ENCODE measurements at regions not wholly inside any gene's neighbourhood (a gene's known extent, or its start where the extent isn't known, plus 50 kb on each side); places are given as distances from the start of the nearest gene placed in this dataset.

- Histone ChIP-seq H3K4me3 (ENCODE audit: low read depth, low read length) (no peak overlapping the region), H3K36me3 (ENCODE audit: control insufficient read depth, insufficient read depth, low read length) (no peaks in the 10 kb centered on the region), H3K27me3 (ENCODE audit: control insufficient read depth, insufficient read depth, low read length) (no peaks in the 10 kb centered on the region)
- DNase-seq (ENCODE audit: low read depth) (no peak), FAIRE-seq (no peak)
- no peak for TF ChIP-seq CTCF (IDR thresholded peaks at IDR 0.05; ENCODE audit: insufficient read depth, low read length, severe bottlenecking)
Measured at GRCh38 chr1:37294096-37294495, 180.3 kb upstream of the ZC3H12A start.

- DNase-seq (ENCODE audit: low read depth), result no peak
- FAIRE-seq, result peak; percentile 93
- TF ChIP-seq CTCF (IDR thresholded peaks at IDR 0.05; ENCODE audit: insufficient read depth, low read length, severe bottlenecking), result no peak
- Histone ChIP-seq H3K36me3 (ENCODE audit: control insufficient read depth, insufficient read depth, low read length) (no peaks in the 10 kb centered on the region), H3K4me3 (ENCODE audit: low read depth, low read length) (no peak overlapping the region), H3K27me3 (ENCODE audit: control insufficient read depth, insufficient read depth, low read length) (no peaks in the 10 kb centered on the region)
Measured at GRCh38 chr1:37294529-37294928, 179.9 kb upstream of the ZC3H12A start.

GRCh38 chr1:37298769-37299168 is 175.6 kb upstream of the ZC3H12A start:
- H3K27me3 ChIP-seq (ENCODE audit: control insufficient read depth, insufficient read depth, low read length), result no peaks in the 10 kb centered on the region
- no peaks in the 10 kb centered on the region for H3K36me3 ChIP-seq (ENCODE audit: control insufficient read depth, insufficient read depth, low read length)
- H3K4me3 ChIP-seq (ENCODE audit: low read depth, low read length), result no peak overlapping the region
- DNase-seq (ENCODE audit: low read depth), result no peak
- FAIRE-seq, result no peak
- no peak for TF ChIP-seq CTCF (IDR thresholded peaks at IDR 0.05; ENCODE audit: insufficient read depth, low read length, severe bottlenecking)

- DNase-seq (ENCODE audit: low read depth) (no peak), FAIRE-seq (no peak)
- Histone ChIP-seq H3K27me3 (ENCODE audit: control insufficient read depth, insufficient read depth, low read length) (no peaks in the 10 kb centered on the region), H3K36me3 (ENCODE audit: control insufficient read depth, insufficient read depth, low read length) (no peaks in the 10 kb centered on the region), H3K4me3 (ENCODE audit: low read depth, low read length) (no peak overlapping the region)
- no peak for TF ChIP-seq CTCF (IDR thresholded peaks at IDR 0.05; ENCODE audit: insufficient read depth, low read length, severe bottlenecking)
Measured at GRCh38 chr1:37299216-37299615, 175.2 kb upstream of the ZC3H12A start.

GRCh38 chr1:37303884-37304574 is 170.4 kb upstream of the ZC3H12A start:
- Histone ChIP-seq H3K27me3 (ENCODE audit: control insufficient read depth, insufficient read depth, low read length) (no peaks in the 10 kb centered on the region), H3K4me3 (ENCODE audit: low read depth, low read length) (no peak overlapping the region)

More at GRCh38 chr1:37303884-37304574, 170.4 kb upstream of the ZC3H12A start:
- no peak for DNase-seq (ENCODE audit: low read depth)
- no peaks in the 10 kb centered on the region for H3K36me3 ChIP-seq (ENCODE audit: control insufficient read depth, insufficient read depth, low read length)
- no peak for FAIRE-seq
- TF ChIP-seq CTCF (IDR thresholded peaks at IDR 0.05; ENCODE audit: insufficient read depth, low read length, severe bottlenecking), result no peak
